Endothelial cell of umbilical vein (primary cell): ENCODE measurements at regions not wholly inside any gene's neighbourhood (a gene's known extent, or its start where the extent isn't known, plus 50 kb on each side); places are given as distances from the start of the nearest gene placed in this dataset.

Experiments
- BruUV-seq: library from RNA; stranded (reverse); fragments of 400-500 nt; replicated peaks from 2 replicates; lab custom pipeline; 2021; lab: Mats Ljungman, UMichigan
- CTCF ChIA-PET: fragments of 300-600, 350-600 bp; sonication (Branson Sonifier 250); formaldehyde crosslinking; loops from one replicate; lab custom pipeline; 2021; ENCODE audit warnings: antibody characterized with exemption, inconsistent platforms; lab: Charles Lee
- POLR2A ChIA-PET: fragments of 300-600, 350-600 bp; sonication (Branson Sonifier 250); formaldehyde crosslinking; loops from one replicate; lab custom pipeline; 2021; ENCODE audit warnings: antibody characterized with exemption, inconsistent platforms; lab: Charles Lee
- DNase-seq: peaks from one replicate; pipeline ENCODE4 v3.0.0-alpha.2; 2011; ENCODE audit warnings: low read depth, low spot score
- FAIRE-seq: peaks from 2 replicates; lab custom pipeline; 2011; peaks lifted over from hg19 to GRCh38; lab: Jason Lieb, UNC
- H2AFZ ChIP-seq: 2 replicates; pipeline ENCODE4 v1.6.0; 2012; ENCODE audit warnings: low read depth, low read length, control low read depth, inconsistent platforms
- H3K27ac ChIP-seq: 2 replicates; pipeline ENCODE4 v1.5.1; 2011; ENCODE audit warnings: low read depth, mild to moderate bottlenecking, control low read depth, low read length, moderate library complexity; ENCODE audit not compliant: insufficient read depth
- H3K27me3 ChIP-seq, 2 experiments: 2 replicates each; pipeline versions ENCODE4 v1.6.0 to v1.6.1; 2011; ENCODE audit warnings: low read length in 2 of 2, mixed read lengths in 1 of 2; ENCODE audit not compliant: control insufficient read depth in 2 of 2, insufficient read depth in 2 of 2
- H3K36me3 ChIP-seq, 2 experiments: 2 replicates in 1 of 2; 3 replicates in 1 of 2; pipeline ENCODE4 v1.5.1; 2011; ENCODE audit warnings: low read length in 2 of 2, mild to moderate bottlenecking in 1 of 2, moderate library complexity in 1 of 2; ENCODE audit not compliant: control insufficient read depth in 2 of 2, insufficient read depth in 2 of 2; ENCODE audit errors: extremely low read depth in 1 of 2
- H3K4me1 ChIP-seq: 3 replicates; pipeline ENCODE4 v1.5.1; 2011; ENCODE audit warnings: mild to moderate bottlenecking, low read length; ENCODE audit not compliant: control insufficient read depth, insufficient read depth; ENCODE audit errors: extremely low read depth
- H3K4me2 ChIP-seq: 2 replicates; pipeline ENCODE4 v1.6.1; 2011; ENCODE audit warnings: low read length, control low read depth, mixed read lengths; ENCODE audit not compliant: insufficient read depth
- H3K4me3 ChIP-seq, 3 experiments: fragments of 200-600 bp in 1 of 3; sonication (generic), shearing (Covaris generic) in 1 of 3; replicated peaks in 1 of 3; 2 replicates each; pipeline ENCODE4 v1.5.1; 2011 to 2016; ENCODE audit warnings: control low read depth in 3 of 3, low read length in 3 of 3, mild to moderate bottlenecking in 2 of 3, inconsistent platforms in 1 of 3, low read depth in 1 of 3, moderate library complexity in 1 of 3; ENCODE audit not compliant: insufficient read depth in 1 of 3
- H3K79me2 ChIP-seq: 2 replicates; pipeline ENCODE4 v1.6.0; 2012; ENCODE audit warnings: low read length, inconsistent platforms; ENCODE audit not compliant: control insufficient read depth, insufficient read depth
- H3K9ac ChIP-seq: replicated peaks from 2 replicates; pipeline ENCODE3; 2011; ENCODE audit warnings: low read length, control low read depth; ENCODE audit not compliant: insufficient read depth; ENCODE audit errors: extremely low read depth
- H3K9me1 ChIP-seq: replicated peaks from 3 replicates; pipeline ENCODE4 v1.6.0; 2011; ENCODE audit warnings: mild to moderate bottlenecking, low read length; ENCODE audit not compliant: control insufficient read depth, insufficient read depth; ENCODE audit errors: extremely low read depth
- H3K9me3 ChIP-seq: replicated peaks from 2 replicates; pipeline ENCODE4 v1.5.1; 2012; ENCODE audit warnings: low read length, inconsistent platforms; ENCODE audit not compliant: control insufficient read depth, insufficient read depth
- H4K20me1 ChIP-seq: replicated peaks from 2 replicates; pipeline ENCODE3; 2011; ENCODE audit warnings: mild to moderate bottlenecking, low read length; ENCODE audit not compliant: control insufficient read depth, insufficient read depth; ENCODE audit errors: extremely low read depth
- CTCF ChIP-seq, 2 donors: IDR thresholded peaks; 1 replicate in 1 of 2; 2 replicates in 1 of 2; pipeline ENCODE4 v1.5.1; 2011; ENCODE audit warnings: low read length in 2 of 2, mild to moderate bottlenecking in 2 of 2, moderate library complexity in 2 of 2, control low read depth in 1 of 2, inconsistent platforms in 1 of 2, low read depth in 1 of 2; ENCODE audit not compliant: insufficient read depth in 1 of 2; ENCODE audit errors: extremely low read depth in 1 of 2
- EZH2 ChIP-seq: IDR thresholded peaks from 2 replicates; pipeline ENCODE4 v1.6.1; 2012; ENCODE audit warnings: borderline replicate concordance, low read depth, mild to moderate bottlenecking, moderate library complexity, low read length, inconsistent platforms; ENCODE audit not compliant: severe bottlenecking
- FOS ChIP-seq: IDR thresholded peaks from 2 replicates; pipeline ENCODE4 v1.6.1; 2011; ENCODE audit warnings: mild to moderate bottlenecking, low read length, moderate library complexity, borderline replicate concordance; ENCODE audit not compliant: insufficient read depth
- GATA2 ChIP-seq: IDR thresholded peaks from 2 replicates; pipeline ENCODE4 v1.7.0; 2011; ENCODE audit warnings: low read depth, mild to moderate bottlenecking, moderate library complexity, mixed read lengths, low read length; ENCODE audit not compliant: insufficient read length, insufficient read depth
- JUN ChIP-seq: IDR thresholded peaks from 2 replicates; pipeline ENCODE4 v1.6.1; 2011; ENCODE audit warnings: borderline replicate concordance, low read depth; ENCODE audit not compliant: insufficient read length, insufficient read depth
- MAX ChIP-seq: IDR thresholded peaks from 2 replicates; pipeline ENCODE4 v1.6.1; 2011; ENCODE audit not compliant: insufficient read depth, insufficient read length
- MYC ChIP-seq: IDR thresholded peaks from one replicate; pipeline ENCODE4 v1.6.1; 2011; ENCODE audit warnings: mild to moderate bottlenecking, low read depth, low read length
- POLR2A ChIP-seq: IDR thresholded peaks from 2 replicates; pipeline ENCODE4 v1.6.1; 2012; ENCODE audit warnings: low read depth, mild to moderate bottlenecking, control low read depth, low read length
- POLR2AphosphoS5 ChIP-seq: IDR thresholded peaks from 2 replicates; pipeline ENCODE4 v1.6.1; 2012; ENCODE audit warnings: low read depth, mild to moderate bottlenecking, control low read depth, low read length, moderate library complexity; ENCODE audit not compliant: insufficient read depth
- dilution Hi-C: fragments of 300-500 bp; cut with MboI; formaldehyde crosslinking; loops from one replicate; pipeline ENCODE4 v1.15.0; 2019; ENCODE audit warnings: low sequenced_read_pairs; ENCODE audit not compliant: extremely low pct_ligation_motif_present
- intact Hi-C: fragments of 100-400 bp; cut with micrococcal nuclease; formaldehyde crosslinking; loops from one replicate; pipeline ENCODE4 v1.10.0; 2022

- Histone ChIP-seq H4K20me1 (no peaks in the 10 kb centered on the region), H3K27ac (no peak overlapping the region), H3K9ac (no peak overlapping the region), H3K9me3 (no peaks in the 10 kb centered on the region), H3K79me2 (no peaks in the 10 kb centered on the region), H3K36me3 (no peaks in the 10 kb centered on the region), H3K27me3 (no peaks in the 10 kb centered on the region), H3K4me3 (no peak overlapping the region), H2AFZ (no peak overlapping the region), H3K4me1 (no peaks in the 10 kb centered on the region), H3K9me1 (no peaks in the 10 kb centered on the region), H3K4me2 (no peak overlapping the region)
- no peak for TF ChIP-seq CTCF (IDR thresholded peaks at IDR 0.05; ENCODE audit: extremely low read depth in 1 of 2, insufficient read depth in 1 of 2, low read depth in 1 of 2, low read length in 2 of 2)
- TF ChIP-seq POLR2A: no peak
- no peak for TF ChIP-seq JUN
- no peak for TF ChIP-seq FOS
- no peak for TF ChIP-seq EZH2
- no peak for TF ChIP-seq MAX
- no peak for TF ChIP-seq POLR2AphosphoS5
- TF ChIP-seq MYC: no peak
- TF ChIP-seq GATA2: no peak
- DNase-seq (no peak), FAIRE-seq (no peak)
- dilution Hi-C loops: no loop called here
- BruUV-seq: no TSS peak
- ChIA-PET POLR2A (no interaction called here), CTCF (no interaction called here)
- intact Hi-C loops: no loop called here
Observed at GRCh38 chr1:88398338-88398737, 285.7 kb upstream of the PKN2 start.
